ENCODE measurements at regions not wholly inside any gene's neighbourhood (a gene's known extent, or its start where the extent isn't known, plus 50 kb on each side); places are given as distances from the start of the nearest gene placed in this dataset.

DNA sequence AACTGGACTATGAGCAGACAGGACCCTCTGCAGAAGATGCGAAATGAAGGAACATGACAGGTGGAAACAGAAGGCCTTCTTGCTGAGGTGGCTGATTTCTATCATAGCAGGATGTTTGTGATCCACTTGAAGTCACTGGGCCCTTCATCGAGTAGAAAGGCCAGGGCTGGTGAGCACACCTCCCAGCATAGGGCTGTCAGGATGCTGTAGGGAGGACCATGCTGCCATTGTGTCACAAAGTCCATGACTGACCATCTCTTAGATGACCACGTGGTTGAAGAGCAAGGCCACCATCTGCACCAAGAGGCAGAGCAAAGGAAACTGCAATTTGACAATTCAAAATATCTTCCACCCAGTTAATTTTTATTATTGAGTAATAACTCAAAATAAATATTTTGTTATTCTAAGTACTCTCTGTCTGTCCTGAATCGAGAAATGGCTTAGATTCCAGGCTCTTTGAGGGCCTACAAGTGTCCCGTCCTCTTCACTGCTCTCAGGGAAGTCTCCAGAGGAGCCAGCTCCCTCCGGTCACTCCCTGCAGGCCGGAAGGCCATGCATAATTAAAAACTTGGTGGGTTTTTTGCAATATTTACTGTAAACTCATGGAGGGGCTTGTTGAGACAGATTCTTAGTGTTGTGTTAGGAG, 249.3 kb upstream of the ZMIZ1 start:
- TF ChIP-seq, protein P1, sequence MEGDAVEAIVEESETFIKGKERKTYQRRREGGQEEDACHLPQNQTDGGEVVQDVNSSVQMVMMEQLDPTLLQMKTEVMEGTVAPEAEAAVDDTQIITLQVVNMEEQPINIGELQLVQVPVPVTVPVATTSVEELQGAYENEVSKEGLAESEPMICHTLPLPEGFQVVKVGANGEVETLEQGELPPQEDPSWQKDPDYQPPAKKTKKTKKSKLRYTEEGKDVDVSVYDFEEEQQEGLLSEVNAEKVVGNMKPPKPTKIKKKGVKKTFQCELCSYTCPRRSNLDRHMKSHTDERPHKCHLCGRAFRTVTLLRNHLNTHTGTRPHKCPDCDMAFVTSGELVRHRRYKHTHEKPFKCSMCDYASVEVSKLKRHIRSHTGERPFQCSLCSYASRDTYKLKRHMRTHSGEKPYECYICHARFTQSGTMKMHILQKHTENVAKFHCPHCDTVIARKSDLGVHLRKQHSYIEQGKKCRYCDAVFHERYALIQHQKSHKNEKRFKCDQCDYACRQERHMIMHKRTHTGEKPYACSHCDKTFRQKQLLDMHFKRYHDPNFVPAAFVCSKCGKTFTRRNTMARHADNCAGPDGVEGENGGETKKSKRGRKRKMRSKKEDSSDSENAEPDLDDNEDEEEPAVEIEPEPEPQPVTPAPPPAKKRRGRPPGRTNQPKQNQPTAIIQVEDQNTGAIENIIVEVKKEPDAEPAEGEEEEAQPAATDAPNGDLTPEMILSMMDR (IDR thresholded peaks at IDR 0.05), result no peak
- TF ChIP-seq POLR2A (IDR thresholded peaks at IDR 0.05), result no peak
